ENCODE measurements at regions not wholly inside any gene's neighbourhood (a gene's known extent, or its start where the extent isn't known, plus 50 kb on each side); places are given as distances from the start of the nearest gene placed in this dataset.

GRCh38 chr9:80369641-80370040 lies 797.9 kb downstream of the TLE4 start:
- Histone ChIP-seq H3K9me2 (replicated peaks; ENCODE audit: low read depth, low read length) (no peaks in the 10 kb centered on the region; the same call in 1 of the 2 replicates), H3K4me2 (ENCODE audit: low read depth, low read length, poor library complexity, severe bottlenecking) (no peak overlapping the region), H3K36me3 (ENCODE audit: insufficient read depth, low read length) (no peaks in the 10 kb centered on the region), H3F3A (ENCODE audit: low read depth) (no peaks in the 10 kb centered on the region), H3K4me3 (ENCODE audit: low read length, poor library complexity, severe bottlenecking) (no peak overlapping the region), H3K9ac (ENCODE audit: low read depth, low read length, poor library complexity, severe bottlenecking) (no peak overlapping the region), H2AFZ (ENCODE audit: low read length) (no peak overlapping the region), H3K4me1 (ENCODE audit: insufficient read depth, low read length, poor library complexity, severe bottlenecking) (no peaks in the 10 kb centered on the region), H3K79me2 (ENCODE audit: insufficient read depth, low read length) (no peaks in the 10 kb centered on the region), H3K27me3 (ENCODE audit: insufficient read depth, low read length, poor library complexity, severe bottlenecking) (no peaks in the 10 kb centered on the region), H4K20me1 (ENCODE audit: insufficient read depth, low read length, poor library complexity, severe bottlenecking) (no peaks in the 10 kb centered on the region), H3K9me3 (ENCODE audit: insufficient read depth, low read depth, low read length) (no peaks in the 10 kb centered on the region)
- TF ChIP-seq EZH2phosphoT487 (IDR thresholded peaks at IDR 0.05; ENCODE audit: borderline replicate concordance) (no peak), CTCF (conservative IDR thresholded peaks at IDR 0.05; ENCODE audit: low read length) (no peak)

GRCh38 chr9:80366626-80367025 lies 794.9 kb downstream of the TLE4 start:
- Histone ChIP-seq H3K4me3 (ENCODE audit: low read length, poor library complexity, severe bottlenecking) (no peak overlapping the region), H3K27me3 (ENCODE audit: insufficient read depth, low read length, poor library complexity, severe bottlenecking) (no peaks in the 10 kb centered on the region)
- TF ChIP-seq CTCF (conservative IDR thresholded peaks at IDR 0.05; ENCODE audit: low read length) (no peak), EZH2phosphoT487 (IDR thresholded peaks at IDR 0.05; ENCODE audit: borderline replicate concordance) (no peak)

GRCh38 chr9:80359941-80360881 lies 788.4 kb downstream of the TLE4 start:
- Histone ChIP-seq H3K9me3 (ENCODE audit: insufficient read depth, low read depth, low read length) (no peaks in the 10 kb centered on the region), H3K4me1 (ENCODE audit: insufficient read depth, low read length, poor library complexity, severe bottlenecking) (no peaks in the 10 kb centered on the region)

More at GRCh38 chr9:80366626-80367025, 794.9 kb downstream of the TLE4 start:
- Histone ChIP-seq H4K20me1 (ENCODE audit: insufficient read depth, low read length, poor library complexity, severe bottlenecking) (no peaks in the 10 kb centered on the region), H3F3A (ENCODE audit: low read depth) (no peaks in the 10 kb centered on the region), H3K79me2 (ENCODE audit: insufficient read depth, low read length) (no peaks in the 10 kb centered on the region), H2AFZ (ENCODE audit: low read length) (no peak overlapping the region), H3K36me3 (ENCODE audit: insufficient read depth, low read length) (no peaks in the 10 kb centered on the region), H3K9me2 (replicated peaks; ENCODE audit: low read depth, low read length) (no peaks in the 10 kb centered on the region; the same call in 1 of the 2 replicates), H3K9ac (ENCODE audit: low read depth, low read length, poor library complexity, severe bottlenecking) (no peak overlapping the region), H3K4me2 (ENCODE audit: low read depth, low read length, poor library complexity, severe bottlenecking) (no peak overlapping the region), H3K9me3 (ENCODE audit: insufficient read depth, low read depth, low read length) (no peaks in the 10 kb centered on the region), H3K4me1 (ENCODE audit: insufficient read depth, low read length, poor library complexity, severe bottlenecking) (no peaks in the 10 kb centered on the region)

More at GRCh38 chr9:80359941-80360881, 788.4 kb downstream of the TLE4 start:
- Histone ChIP-seq H3K79me2 (ENCODE audit: insufficient read depth, low read length) (no peaks in the 10 kb centered on the region), H3K9me2 (replicated peaks; ENCODE audit: low read depth, low read length) (no peaks in the 10 kb centered on the region), H2AFZ (ENCODE audit: low read length) (no peak overlapping the region), H3K27me3 (ENCODE audit: insufficient read depth, low read length, poor library complexity, severe bottlenecking) (no peaks in the 10 kb centered on the region), H3K36me3 (ENCODE audit: insufficient read depth, low read length) (no peaks in the 10 kb centered on the region), H3K9ac (ENCODE audit: low read depth, low read length, poor library complexity, severe bottlenecking) (no peak overlapping the region), H3K4me3 (ENCODE audit: low read length, poor library complexity, severe bottlenecking) (no peak overlapping the region), H3F3A (ENCODE audit: low read depth) (no peaks in the 10 kb centered on the region), H3K4me2 (ENCODE audit: low read depth, low read length, poor library complexity, severe bottlenecking) (no peak overlapping the region), H4K20me1 (ENCODE audit: insufficient read depth, low read length, poor library complexity, severe bottlenecking) (no peaks in the 10 kb centered on the region)
- TF ChIP-seq CTCF (conservative IDR thresholded peaks at IDR 0.05; ENCODE audit: low read length): no peak

Data from Loucy (cell line).